KG1 (cell line): ENCODE measurements at regions not wholly inside any gene's neighbourhood (a gene's known extent, or its start where the extent isn't known, plus 50 kb on each side); places are given as distances from the start of the nearest gene placed in this dataset.
"Not testable (repeated sequence)": the region's sequence is repeated elsewhere in the genome, so short reads cannot be mapped to it uniquely, and the experiment has no call there.

Experiments used
- DNase-seq: peaks from one replicate; lab custom pipeline; 2025; lab: John Stamatoyannopoulos, UW

DNA sequence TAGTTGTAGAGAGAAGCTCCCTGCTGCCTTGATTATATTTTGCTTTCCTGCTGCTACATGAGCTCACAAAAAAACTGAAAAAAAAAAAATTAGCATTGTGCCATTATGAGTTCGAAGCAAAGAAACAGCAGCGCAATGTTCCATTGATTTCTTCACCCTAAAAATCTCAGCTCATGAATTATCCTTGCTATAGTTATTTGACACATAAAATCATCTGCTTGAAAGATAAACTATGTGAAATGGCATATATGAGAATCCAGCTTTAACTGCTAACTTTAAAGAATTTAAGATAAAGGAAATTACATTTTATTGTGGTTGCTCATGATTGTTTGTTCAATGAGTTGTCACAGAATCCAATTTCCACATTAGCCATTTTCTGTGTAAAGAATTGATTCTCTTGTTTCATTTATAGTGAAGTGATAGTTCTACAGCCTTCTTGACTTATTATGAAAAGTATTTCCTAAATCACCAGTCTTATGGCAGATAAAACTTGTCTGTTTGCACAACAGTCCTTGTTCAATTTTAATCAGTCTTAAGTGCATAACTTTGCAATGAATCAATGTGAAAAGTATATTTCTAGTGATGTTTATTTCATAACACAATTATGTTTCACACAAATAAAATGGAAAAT lies 1275.0 kb upstream of the CDH9 start:
- no peak for DNase-seq

DNA sequence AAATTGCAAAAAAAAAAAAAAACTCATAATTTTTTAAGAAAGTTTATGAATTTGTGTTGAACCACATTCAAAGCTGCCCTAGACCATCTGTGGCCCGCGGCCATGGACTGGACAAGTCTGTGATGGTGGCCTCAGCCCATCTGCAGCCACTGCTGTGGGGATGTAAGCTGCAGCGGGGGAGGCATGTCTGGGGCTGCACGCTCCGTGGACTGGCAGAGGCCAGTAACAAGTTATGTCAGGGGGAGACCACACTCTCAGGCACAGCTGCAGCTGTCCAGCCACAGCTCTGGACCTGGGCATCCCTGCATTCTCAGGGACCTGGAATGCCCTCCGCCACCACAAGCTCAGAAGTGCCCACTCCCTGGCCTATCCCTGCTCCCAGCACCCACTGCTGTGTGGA lies 1272.3 kb upstream of the CDH9 start:
- no peak for DNase-seq

DNA sequence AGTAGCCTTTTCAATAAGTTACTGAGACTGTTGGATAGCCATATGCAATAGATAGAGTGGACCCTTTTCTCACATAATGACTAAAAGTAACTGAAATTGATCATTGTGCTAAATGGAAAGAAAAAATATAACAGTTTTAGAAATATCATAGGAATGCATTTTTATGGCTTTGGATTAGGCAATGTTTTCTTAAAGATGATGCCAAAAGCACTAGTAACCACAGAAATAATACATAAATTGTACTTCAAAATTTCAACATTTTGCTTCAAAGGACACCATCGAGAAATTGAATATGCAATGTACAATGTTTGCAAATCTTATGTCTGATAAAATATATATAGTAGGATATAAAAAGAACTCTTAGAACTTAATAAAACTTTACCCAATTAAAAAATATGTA lies 1267.5 kb upstream of the CDH9 start:
- DNase-seq = no peak

DNA sequence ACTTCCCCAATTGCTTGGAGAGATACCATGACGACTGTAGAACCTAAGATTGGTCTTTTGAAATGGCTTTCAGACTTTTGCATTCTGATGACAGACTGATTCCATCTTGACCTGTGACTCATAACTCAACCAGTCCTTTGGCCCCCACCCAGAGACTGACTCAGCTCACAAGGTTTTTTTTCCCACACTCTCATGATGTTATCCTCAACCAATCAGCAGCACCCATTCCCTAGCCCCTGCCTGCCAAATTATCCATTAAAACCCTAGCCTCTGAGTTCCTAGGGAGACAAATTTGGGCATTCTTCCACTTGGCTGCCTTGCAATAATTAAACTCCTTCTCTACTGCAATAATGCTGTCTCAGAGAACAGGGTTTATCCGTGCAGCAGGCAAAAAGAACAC lies 1263.3 kb upstream of the CDH9 start:
- no peak for DNase-seq

DNA sequence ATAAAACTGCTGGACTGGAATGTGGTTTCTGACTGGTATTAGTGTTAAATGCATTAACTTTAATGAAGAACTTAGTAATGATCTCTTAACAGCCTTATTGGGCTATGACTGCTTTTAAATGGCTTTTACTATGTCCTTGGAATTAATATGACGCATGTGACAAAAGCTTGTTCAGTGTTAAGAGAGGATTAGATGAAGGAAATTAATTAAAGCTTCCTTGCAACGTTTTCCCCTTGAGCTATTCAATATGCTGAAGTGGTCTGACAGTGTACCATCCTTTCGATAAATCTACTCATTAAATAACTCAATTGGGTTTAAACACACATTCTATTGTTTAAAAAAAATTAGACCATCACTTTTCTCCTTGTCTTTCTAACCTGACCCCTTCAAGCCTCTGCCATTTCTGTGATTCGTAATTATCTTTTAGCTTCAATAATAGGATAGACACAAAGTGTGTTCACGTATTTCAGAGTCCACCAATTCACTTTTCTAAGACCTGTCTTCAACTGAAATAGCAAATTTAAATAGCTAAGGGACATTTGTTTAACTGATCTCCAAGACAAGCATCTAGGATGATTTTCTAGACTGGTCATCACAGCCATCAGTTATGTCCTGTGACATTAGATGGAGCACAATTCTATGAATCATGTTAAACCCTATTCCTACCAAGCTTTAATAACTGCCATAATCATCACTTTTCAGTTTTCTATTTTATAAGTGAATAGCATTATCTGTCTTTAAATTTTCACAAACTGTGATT lies 1258.0 kb upstream of the CDH9 start:
- DNase-seq = no peak

DNA sequence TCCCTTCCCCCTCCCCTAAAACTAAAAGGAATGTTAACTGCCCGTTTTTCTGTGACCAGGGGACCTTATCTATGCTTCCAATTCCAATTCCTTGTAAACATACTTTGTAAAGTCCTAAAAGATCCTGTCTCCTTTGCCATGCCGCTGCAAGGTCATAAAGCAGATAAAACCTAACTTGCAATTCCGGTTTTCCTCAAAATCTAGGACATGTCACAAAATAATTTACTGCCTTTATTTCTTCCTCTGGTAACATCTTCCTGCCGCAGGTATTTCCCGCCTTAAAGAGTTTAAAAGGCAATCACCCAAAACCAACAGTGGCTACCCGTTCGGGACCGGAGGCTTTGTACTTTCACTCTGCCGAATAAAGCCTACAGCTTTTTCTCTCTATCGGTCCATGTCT lies 1248.6 kb upstream of the CDH9 start:
- DNase-seq = not testable (repeated sequence)

DNA sequence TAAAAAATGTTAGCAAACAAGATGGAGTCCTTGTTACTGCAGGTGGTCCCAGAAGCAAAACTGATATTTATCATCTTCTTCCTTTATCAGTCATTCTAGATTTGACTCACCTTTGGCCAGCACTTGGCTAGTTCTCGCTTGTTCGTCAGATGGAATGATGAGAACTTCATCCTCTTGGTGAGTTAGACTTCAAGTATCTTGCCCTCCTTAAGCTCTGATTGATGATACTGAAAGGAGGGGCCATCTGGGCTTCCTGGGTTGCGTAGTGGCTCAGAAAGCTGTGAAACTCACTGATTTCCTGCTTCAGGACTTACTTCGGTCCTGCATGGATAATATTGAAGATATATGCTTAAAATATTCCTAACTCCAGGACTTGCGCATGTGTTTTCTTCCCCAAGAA lies 1248.2 kb upstream of the CDH9 start:
- no peak for DNase-seq

DNA sequence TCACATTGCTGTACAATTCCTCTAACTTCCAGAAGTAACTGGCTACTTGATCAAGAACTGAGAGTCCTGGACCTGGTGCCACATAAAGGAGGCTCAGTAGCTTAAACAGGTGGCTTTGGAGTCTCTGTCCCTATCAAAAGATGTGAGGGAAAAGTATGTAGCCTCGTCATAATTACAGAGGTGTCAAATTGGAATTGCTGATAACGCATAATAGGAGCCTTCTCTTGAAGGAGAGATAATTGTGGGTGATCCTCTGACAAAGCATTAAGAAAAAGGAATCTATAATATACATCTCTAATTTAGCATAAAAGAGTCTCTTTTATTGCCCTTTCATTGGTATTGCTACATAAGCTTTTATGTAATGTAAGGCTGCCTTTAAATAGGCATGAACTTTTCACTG lies 1246.4 kb upstream of the CDH9 start:
- no peak for DNase-seq

DNA sequence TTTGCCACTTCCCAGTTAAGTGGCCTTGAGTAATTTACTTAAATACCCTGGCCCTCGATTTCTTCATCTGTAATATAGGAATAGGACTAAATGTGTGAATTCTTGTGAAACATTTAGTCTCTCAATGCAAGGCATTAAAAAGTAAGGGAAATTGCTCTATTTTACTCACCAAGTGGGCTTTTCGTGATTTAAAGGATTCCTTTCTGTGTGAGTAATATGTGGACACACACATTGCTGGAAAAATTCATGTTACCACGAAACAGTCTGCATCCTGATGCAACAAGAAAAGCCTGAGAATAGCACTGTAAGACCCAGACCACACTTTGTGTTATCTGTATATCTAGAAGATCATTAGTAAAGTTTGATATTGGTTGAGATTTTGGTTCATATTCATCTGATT lies 1243.0 kb upstream of the CDH9 start:
- no peak for DNase-seq

DNA sequence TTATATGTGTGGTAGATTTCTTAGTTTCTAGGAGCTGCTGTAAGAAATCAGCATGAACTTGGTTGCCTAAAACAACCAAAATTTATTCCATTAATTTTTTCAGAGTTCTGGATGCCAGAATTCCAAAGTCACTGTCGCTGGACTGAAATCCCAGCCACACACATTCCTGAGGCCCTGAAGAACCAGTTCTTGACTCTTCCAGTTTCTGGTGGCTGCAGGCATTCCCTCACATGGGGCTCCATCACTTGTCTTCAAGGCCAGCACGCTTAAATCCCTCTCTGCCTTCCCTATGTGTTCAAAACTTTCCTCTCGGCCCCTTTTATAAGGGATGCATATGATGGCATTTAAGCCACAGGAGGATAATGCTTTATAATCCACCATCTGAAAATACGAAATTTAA lies 1237.5 kb upstream of the CDH9 start:
- no peak for DNase-seq

DNA sequence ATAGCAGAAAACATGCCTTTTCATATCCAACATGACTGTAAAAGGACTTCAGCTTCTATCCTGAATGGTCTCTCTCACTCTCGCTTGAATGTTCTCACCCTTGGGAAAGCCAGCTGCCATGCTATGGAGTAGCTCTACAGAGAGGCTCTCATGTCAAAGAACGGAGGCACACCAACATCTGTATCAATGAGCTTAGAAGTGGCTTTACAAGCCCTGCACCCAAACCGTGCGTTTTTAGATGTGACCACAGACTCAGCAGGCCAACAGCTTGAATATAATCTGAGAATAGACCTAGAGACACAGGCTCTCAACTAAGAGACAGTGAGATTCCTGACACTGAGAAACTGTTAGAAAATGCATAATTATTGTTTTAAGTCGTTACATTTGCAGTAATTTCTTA lies 1231.6 kb upstream of the CDH9 start:
- DNase-seq = no peak

DNA sequence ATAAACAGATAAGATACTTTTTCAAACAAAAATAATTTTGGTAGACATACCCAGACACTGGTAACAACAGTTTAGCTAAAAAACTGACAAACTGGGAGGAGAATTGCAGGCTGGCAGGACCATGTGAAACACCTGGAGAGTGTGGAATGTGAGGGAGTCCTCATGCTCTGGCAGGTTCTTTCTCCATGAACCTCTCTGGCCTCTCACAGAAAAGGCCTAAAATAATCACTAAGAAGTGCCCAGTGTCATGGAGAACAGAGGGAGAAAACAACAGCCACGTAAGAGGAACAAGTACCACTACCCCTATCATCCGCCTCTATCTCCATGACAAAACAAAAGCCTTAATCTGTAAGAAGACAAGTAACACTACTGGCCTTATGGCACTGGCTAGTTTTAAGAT lies 1227.5 kb upstream of the CDH9 start:
- no peak for DNase-seq

DNA sequence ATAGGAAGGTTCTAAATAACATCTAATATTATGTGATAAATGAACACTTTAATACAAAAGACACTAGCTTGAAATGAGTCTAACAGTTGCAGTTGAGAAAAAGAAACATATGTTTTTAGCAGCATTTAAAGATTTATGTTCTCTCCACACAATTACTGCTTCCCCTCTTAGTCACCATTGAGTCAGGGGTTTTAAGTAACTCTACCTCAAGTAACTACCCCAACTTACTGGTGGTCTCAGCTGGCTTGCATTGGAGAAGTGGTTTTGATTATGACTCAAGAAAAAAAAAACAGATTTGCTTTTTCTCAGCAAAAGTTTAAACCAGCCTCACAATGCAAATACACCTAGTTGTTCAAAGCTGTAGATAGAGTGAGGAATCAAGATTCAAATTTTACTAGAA lies 1216.5 kb upstream of the CDH9 start:
- no peak for DNase-seq

DNA sequence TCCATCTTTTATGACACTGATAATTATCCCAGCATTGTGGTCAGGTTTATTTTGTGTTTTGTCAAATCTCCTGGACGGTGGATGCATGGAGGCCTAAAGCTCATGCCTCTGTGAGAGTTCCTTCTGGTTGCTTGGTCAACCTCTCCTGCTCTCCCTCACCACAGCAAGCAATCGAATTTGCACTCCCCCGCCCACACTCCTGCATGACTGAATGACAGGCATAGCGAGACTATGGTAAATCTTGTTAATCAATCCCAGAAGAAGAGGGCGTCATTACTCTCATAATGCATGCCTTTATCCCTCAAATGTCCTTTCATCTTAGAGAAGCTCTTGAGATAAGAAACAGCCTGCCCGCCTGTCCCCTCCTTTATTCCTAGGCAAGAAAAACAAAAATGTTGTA lies 1215.0 kb upstream of the CDH9 start:
- DNase-seq = no peak

DNA sequence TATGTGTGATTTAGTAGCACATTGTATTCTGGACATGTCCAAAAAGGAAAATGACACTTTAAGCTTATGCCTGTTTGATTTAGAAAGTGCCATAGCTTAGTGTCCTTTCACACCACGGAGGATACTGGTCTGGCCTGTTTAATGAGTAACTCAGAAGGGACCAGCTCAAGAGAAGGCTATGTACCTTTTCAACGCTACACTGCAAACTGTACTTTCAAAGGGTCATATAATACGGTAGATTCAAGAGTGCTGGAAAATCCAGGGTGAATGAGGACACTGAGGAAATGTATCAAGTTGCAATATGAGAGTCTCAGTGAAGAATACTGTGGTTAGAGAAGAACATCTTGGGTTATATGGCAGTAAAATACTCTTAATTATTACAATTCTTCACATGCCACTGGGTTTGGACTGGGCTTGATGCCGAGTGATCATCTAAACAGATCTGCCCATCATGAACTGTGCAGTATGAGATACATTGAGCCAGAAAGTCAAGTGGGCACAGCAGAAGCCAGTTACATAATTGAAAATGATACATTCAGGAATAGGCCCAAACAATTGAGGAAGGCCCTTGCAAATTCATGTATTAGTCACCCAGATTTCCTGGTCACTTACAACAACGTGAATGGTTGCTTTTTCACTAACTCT lies 1211.5 kb upstream of the CDH9 start:
- DNase-seq = no peak

DNA sequence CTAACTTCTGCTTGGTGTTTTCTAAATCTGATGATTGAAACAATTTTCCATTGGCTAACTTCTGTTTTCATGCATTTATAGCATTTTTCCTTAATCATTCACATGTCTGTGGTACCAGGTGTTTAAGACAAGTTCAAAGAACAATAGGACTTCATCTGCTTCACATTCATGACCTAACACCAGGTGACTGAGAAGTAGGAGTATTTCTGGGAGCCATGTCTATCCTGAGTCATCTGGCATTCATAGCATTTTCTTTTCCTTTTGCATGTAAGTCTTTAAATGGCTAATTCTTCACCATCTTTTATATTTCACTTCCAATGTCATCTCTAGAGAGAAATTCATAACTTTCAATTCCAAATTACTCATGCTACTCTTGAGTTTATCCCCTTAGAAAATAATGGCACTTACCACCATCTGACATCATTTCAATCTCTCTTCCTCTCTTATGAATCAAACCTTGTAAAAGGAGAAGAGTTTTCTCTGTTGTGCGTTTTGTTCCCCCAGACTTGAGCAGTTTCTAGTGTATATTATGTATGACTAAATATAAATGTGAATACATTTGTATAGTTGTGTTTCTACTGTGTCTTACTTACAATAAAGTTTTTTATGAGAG lies 1196.1 kb upstream of the CDH9 start:
- no peak for DNase-seq

DNA sequence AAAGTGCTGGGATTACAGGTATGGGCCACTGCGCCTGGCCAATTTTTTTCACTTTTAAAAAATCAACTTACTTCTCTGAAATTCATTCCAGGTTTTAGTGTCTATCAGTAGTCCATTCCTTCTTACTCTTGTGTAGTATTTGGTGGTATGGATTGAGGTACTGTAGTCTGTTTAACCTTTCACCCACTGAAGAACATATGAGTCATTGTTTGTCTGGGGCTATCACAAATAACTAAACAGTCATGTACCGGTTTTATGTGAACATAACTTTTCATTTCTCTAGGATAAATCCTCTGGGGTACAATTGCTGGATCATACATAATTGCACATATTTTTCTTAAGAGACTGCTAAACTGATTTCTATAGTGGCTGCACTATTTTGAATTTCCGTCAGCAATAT lies 1188.0 kb upstream of the CDH9 start:
- DNase-seq = no peak

DNA sequence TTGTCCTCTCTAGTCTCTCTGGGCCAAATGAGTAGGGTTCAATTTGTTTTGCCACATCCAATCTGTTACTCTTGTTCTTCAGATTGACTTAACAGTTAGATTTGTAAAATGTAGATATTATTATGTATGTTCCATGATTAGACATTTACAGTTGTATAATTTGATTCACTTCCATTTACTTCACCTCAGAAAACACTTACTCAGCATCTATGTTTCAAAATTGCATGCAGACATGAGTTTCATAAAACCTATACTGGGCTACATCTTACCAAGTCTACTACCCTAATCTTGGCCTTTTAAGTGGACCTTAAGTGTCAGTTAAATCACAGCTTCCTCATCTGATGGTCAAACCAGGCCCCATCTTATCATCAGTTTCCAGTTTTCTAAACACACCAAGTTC lies 1181.2 kb upstream of the CDH9 start:
- DNase-seq = no peak

DNA sequence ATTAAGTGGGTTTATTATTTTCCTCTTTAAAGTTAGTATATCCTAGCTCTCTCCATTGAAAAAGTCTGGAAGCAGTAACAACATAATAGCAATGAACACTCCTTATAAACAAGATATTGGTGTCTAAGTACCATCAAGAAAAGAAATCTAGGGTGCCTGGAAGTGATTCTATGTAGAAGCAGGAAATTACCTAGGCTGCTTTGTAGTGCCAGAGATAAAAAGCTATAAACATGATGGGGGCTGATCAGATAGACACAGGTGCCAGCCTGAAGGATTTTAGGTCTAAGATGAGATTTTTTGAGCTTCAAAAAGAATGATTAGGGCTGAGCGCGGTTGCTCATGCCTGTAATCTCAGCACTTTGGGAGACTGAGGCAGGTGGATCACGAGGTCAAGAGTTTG lies 1179.3 kb upstream of the CDH9 start:
- no peak for DNase-seq

DNA sequence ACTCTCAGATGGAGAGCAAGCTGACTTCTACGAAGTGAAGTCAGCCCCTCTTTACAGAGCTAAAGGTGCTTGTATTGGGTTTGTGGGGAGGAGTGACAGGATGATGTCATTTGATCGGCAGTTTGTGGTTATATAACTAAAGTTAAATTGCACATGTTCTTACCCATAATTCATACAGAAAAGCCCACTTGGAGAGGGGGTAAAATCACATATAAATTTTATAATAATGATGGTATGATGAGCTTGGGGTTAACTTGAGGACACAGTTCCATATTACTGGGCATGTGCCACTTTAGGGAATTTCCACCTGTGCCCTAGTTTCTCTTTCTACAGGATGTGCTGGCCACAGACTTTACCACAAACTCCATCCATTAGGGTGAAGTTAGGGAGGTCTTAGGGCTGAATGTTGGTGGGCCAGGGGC lies 1178.6 kb upstream of the CDH9 start:
- no peak for DNase-seq

DNA sequence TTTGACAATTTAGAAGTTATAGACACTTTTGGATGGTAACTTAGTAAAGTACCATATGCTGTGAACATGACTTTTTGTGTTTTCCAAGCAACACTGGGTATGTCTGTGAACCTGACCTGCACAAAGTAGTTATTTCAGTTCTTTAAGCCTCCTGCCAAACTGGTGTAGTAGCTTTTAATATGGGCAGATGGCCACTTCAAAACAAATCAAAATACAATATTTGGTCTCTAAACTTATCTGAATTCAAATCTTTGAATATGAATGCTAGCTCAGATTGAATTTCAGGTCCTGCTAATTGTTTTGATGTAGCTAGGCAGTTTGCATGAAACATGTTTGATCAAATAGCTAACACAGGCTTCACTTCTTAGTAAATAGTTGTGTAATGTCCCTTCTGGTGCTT lies 1176.7 kb upstream of the CDH9 start:
- no peak for DNase-seq

DNA sequence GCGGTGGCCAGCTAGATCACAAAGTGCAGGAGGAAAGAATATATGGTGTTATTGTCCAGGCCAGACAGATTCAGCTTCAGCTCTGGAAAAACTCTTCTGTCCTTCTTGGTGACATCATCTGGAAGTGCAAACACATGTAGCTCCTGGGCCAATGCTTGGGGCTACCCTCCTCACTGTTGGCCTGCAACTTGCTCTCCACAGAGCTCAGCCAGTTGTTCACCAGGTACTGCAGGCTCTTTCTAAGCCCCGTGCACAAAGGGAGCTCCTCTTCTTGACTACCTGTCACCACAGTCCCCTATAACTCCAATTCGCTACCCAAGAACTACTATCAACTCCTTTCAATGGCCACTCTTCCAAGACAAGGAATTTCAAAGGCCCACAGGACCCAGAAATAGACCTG lies 1175.9 kb upstream of the CDH9 start:
- no peak for DNase-seq

DNA sequence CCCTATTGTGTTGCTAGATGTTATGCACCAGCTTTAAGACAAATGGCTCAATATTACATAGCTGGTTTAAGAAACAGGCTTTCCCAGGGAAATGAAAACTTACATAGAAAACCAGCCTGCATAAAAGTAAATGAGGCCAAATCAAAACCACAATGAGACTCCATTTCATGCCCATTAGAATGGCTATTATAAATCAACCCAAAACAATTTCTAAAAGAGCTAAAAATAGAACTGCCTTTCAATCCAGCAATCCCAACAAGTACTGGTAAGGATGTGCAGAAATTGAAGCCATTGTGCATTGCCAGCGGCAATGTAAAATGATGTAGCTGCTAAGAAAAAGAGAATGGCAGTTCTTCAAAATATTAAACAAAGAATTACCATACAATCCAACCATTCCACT lies 1170.0 kb upstream of the CDH9 start:
- DNase-seq = no peak
